Common myeloid progenitor, CD34-positive (primary cell): ENCODE measurements at regions not wholly inside any gene's neighbourhood (a gene's known extent, or its start where the extent isn't known, plus 50 kb on each side); places are given as distances from the start of the nearest gene placed in this dataset.

ENCODE experiments used
- CTCF ChIA-PET: fragments of 350-600 bp; sonication (Branson Sonifier 250); formaldehyde crosslinking; loops from one replicate; lab custom pipeline; 2021; ENCODE audit warnings: antibody characterized with exemption; lab: Charles Lee
- POLR2A ChIA-PET: fragments of 350-600 bp; sonication (Branson Sonifier 250); formaldehyde crosslinking; loops from one replicate; lab custom pipeline; 2021; ENCODE audit warnings: antibody characterized with exemption; lab: Charles Lee
- DNase-seq, 3 donors: peaks; one replicate each; pipeline versions ENCODE4 v3.0.0 to v3.0.0-alpha.2; 2013
- H3K27ac ChIP-seq, 2 experiments: 1 replicate in 1 of 2; 2 replicates in 1 of 2; pipeline ENCODE4 v1.7.0; 2013; ENCODE audit warnings: inconsistent platforms in 2 of 2, low read length in 2 of 2, mild to moderate bottlenecking in 2 of 2, low read depth in 1 of 2, moderate library complexity in 1 of 2; ENCODE audit not compliant: severe bottlenecking in 2 of 2, insufficient read depth in 1 of 2, poor library complexity in 1 of 2
- H3K27me3 ChIP-seq, 5 experiments: replicated peaks in 2 of 5; 1 replicate in 3 of 5; 2 replicates in 2 of 5; pipeline versions ENCODE4 v1.6.1 to v1.7.0; 2013; ENCODE audit warnings: low read length in 4 of 5, mild to moderate bottlenecking in 2 of 5, moderate library complexity in 2 of 5, inconsistent platforms in 1 of 5; ENCODE audit not compliant: insufficient read depth in 5 of 5, control insufficient read depth in 4 of 5
- H3K36me3 ChIP-seq, 4 experiments: 1 replicate in 2 of 4; 2 replicates in 2 of 4; pipeline versions ENCODE4 v1.6.1 to v1.7.0; 2013; ENCODE audit warnings: low read length in 3 of 4, control low read depth in 1 of 4, mild to moderate bottlenecking in 1 of 4; ENCODE audit not compliant: control insufficient read depth in 4 of 4, insufficient read depth in 4 of 4
- H3K4me1 ChIP-seq, 4 experiments: 1 replicate in 3 of 4; 2 replicates in 1 of 4; pipeline versions ENCODE4 v1.6.1 to v1.7.1; 2013; ENCODE audit warnings: low read length in 3 of 4, mild to moderate bottlenecking in 3 of 4, control low read depth in 1 of 4, inconsistent platforms in 1 of 4, moderate library complexity in 1 of 4; ENCODE audit not compliant: control insufficient read depth in 4 of 4, insufficient read depth in 4 of 4; ENCODE audit errors: control extremely low read depth in 1 of 4
- H3K4me3 ChIP-seq, 7 experiments: 1 replicate in 4 of 7; 2 replicates in 3 of 7; pipeline versions ENCODE4 v1.5.1 to v1.7.0; 2013; ENCODE audit warnings: mild to moderate bottlenecking in 7 of 7, low read length in 6 of 7, moderate library complexity in 6 of 7, inconsistent platforms in 2 of 7, low read depth in 2 of 7, control low read depth in 1 of 7; ENCODE audit not compliant: insufficient read depth in 4 of 7, control insufficient read depth in 1 of 7; ENCODE audit errors: extremely low read depth in 1 of 7
- H3K9me3 ChIP-seq, 5 experiments: 1 replicate in 4 of 5; 2 replicates in 1 of 5; pipeline versions ENCODE4 v1.6.1 to v1.7.1; 2013; ENCODE audit warnings: low read length in 4 of 5, mild to moderate bottlenecking in 2 of 5, inconsistent platforms in 1 of 5, low read depth in 1 of 5, moderate library complexity in 1 of 5; ENCODE audit not compliant: control insufficient read depth in 4 of 5, insufficient read depth in 2 of 5; ENCODE audit errors: control extremely low read depth in 1 of 5
- WGBS: methylation state at CpG from one replicate; pipeline ENCODE4 v1.1.5; 2013; ENCODE audit not compliant: insufficient coverage; 5-methylcytosine and 5-hydroxymethylcytosine counted together

- 70% methylated on average over 2 of the region's 3 CpGs for WGBS
- peak in 2 of 3 donors; percentile 50 to 51 for DNase-seq
- Histone ChIP-seq H3K27ac (no peak overlapping the region), H3K36me3 (no peaks in the 10 kb centered on the region), H3K27me3 (no peaks in the 10 kb centered on the region), H3K9me3 (no peaks in the 10 kb centered on the region), H3K4me3 (no peak overlapping the region), H3K4me1 (peaks cover 7 to 33% (median 22%) of the 10 kb centered on the region in 4 experiments)
- CTCF ChIA-PET = interaction anchor here (1.1 kb wide), 1 partner anchor 25 kb away, joined by 3 read pairs; no protein-coding TSS in a partner anchor
- POLR2A ChIA-PET = no interaction called here
Observed at GRCh38 chr2:181814057-181814491, 77.5 kb upstream of the ITPRID2 start.

GRCh38 chr2:181817509-181817908 is 74.0 kb upstream of the ITPRID2 start:
- Histone ChIP-seq H3K4me3 (no peak overlapping the region), H3K27ac (no peak overlapping the region), H3K27me3 (no peaks in the 10 kb centered on the region), H3K9me3 (no peaks in the 10 kb centered on the region), H3K4me1 (peaks cover 0 to 13% (median 8%) of the 10 kb centered on the region in 4 experiments), H3K36me3 (no peaks in the 10 kb centered on the region)
- POLR2A ChIA-PET = no interaction called here
- DNase-seq = no peak
- CTCF ChIA-PET = interaction anchor here (1.0 to 3.0 kb wide), 3 partner anchors 12 to 33 kb away, joined by 3 to 9 read pairs (median 6); no protein-coding TSS in a partner anchor

GRCh38 chr2:181818058-181818680 is 73.4 kb upstream of the ITPRID2 start:
- ChIA-PET CTCF (interaction anchor here (0.8 to 3.0 kb wide), 5 partner anchors 12 to 67 kb away, joined by 3 to 9 read pairs (median 3); no protein-coding TSS in a partner anchor), POLR2A (no interaction called here)
- Histone ChIP-seq H3K27me3 (no peaks in the 10 kb centered on the region), H3K4me3 (no peak overlapping the region), H3K9me3 (no peaks in the 10 kb centered on the region), H3K4me1 (peaks cover 0 to 11% (median 7%) of the 10 kb centered on the region in 4 experiments), H3K27ac (no peak overlapping the region), H3K36me3 (no peaks in the 10 kb centered on the region)
- 100% methylated on average over 1 of the region's 1 CpG for WGBS
- DNase-seq = no peak

- CTCF ChIA-PET = interaction anchor here (1.3 to 3.0 kb wide), 3 partner anchors 13 to 67 kb away, joined by 3 to 9 read pairs (median 6); no protein-coding TSS in a partner anchor
- POLR2A ChIA-PET = no interaction called here
- Histone ChIP-seq H3K4me3 (no peak overlapping the region), H3K9me3 (no peaks in the 10 kb centered on the region), H3K27ac (no peak overlapping the region), H3K4me1 (peaks cover 0 to 9% (median 5%) of the 10 kb centered on the region in 4 experiments), H3K27me3 (no peaks in the 10 kb centered on the region), H3K36me3 (no peaks in the 10 kb centered on the region)
- DNase-seq = no peak
- WGBS = 100% methylated on average over 1 of the region's 1 CpG
Observed at GRCh38 chr2:181818840-181819239, 72.7 kb upstream of the ITPRID2 start.

- no peaks in the 10 kb centered on the region for H3K27me3 ChIP-seq
- H3K4me1 ChIP-seq = peaks cover 0 to 2% (median 0%) of the 10 kb centered on the region in 4 experiments
- H3K9me3 ChIP-seq = no peaks in the 10 kb centered on the region
- ChIA-PET CTCF (interaction anchor here (1.0 to 1.2 kb wide), 2 partner anchors 16 to 70 kb away, joined by 3 read pairs; no protein-coding TSS in a partner anchor), POLR2A (interaction anchor here (0.6 kb wide), 1 partner anchor 255 kb away, joined by 3 read pairs; no protein-coding TSS in a partner anchor)
- H3K27ac ChIP-seq = no peak overlapping the region
- WGBS = 80% methylated on average over 1 of the region's 2 CpGs
- no peak for DNase-seq
- H3K36me3 ChIP-seq = no peaks in the 10 kb centered on the region
- no peak overlapping the region for H3K4me3 ChIP-seq
Observed at GRCh38 chr2:181821049-181821448, 70.5 kb upstream of the ITPRID2 start.

GRCh38 chr2:181822097-181822496 is 69.4 kb upstream of the ITPRID2 start:
- peaks cover 0 to 2% (median 0%) of the 10 kb centered on the region in 4 experiments for H3K4me1 ChIP-seq
- CTCF ChIA-PET = interaction anchor here (1.0 to 1.2 kb wide), 2 partner anchors 15 to 68 kb away, joined by 3 read pairs; no protein-coding TSS in a partner anchor
- WGBS = 100% methylated on average over 2 of the region's 5 CpGs
- no peak for DNase-seq
- no peaks in the 10 kb centered on the region for H3K9me3 ChIP-seq
- H3K4me3 ChIP-seq = no peak overlapping the region
- H3K27me3 ChIP-seq = no peaks in the 10 kb centered on the region
- no peaks in the 10 kb centered on the region for H3K36me3 ChIP-seq
- H3K27ac ChIP-seq = no peak overlapping the region
- POLR2A ChIA-PET = no interaction called here

GRCh38 chr2:181823405-181823804 is 68.1 kb upstream of the ITPRID2 start:
- Histone ChIP-seq H3K9me3 (no peaks in the 10 kb centered on the region), H3K36me3 (no peaks in the 10 kb centered on the region), H3K4me3 (no peak overlapping the region), H3K4me1 (peaks cover 0 to 2% (median 0%) of the 10 kb centered on the region in 4 experiments), H3K27ac (no peak overlapping the region), H3K27me3 (no peaks in the 10 kb centered on the region)
- ChIA-PET CTCF (no interaction called here), POLR2A (no interaction called here)
- no peak for DNase-seq
- no CpG with 5 or more reads among the region's 2 CpGs for WGBS
